ENCODE measurements at regions not wholly inside any gene's neighbourhood (a gene's known extent, or its start where the extent isn't known, plus 50 kb on each side); places are given as distances from the start of the nearest gene placed in this dataset.
A peak's percentile ranks its signal among the peaks of the same experiment; 100 is the strongest.

DNA sequence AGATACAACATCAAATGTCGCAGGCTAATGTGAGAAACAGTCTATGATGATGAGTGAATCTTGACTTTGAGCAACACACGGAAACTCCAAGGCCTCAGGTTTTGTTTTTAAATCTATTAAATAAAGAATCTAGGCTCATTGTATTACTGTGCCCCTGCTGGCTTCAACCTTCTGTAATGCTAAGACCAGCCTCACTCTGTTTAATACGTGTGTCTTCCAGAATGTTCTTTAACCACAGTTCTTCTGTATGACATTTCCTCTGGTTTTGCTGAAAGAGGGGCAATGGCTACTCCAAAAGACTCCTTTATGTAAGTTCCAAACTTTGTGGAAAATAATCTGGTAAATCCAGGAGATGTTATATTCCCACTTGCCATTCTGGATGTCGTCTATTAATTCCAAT, 101.1 kb upstream of the TIAM1 start:
- Histone ChIP-seq H4K20me1 (ENCODE audit: insufficient read depth, poor library complexity, severe bottlenecking) (no peaks in the 10 kb centered on the region), H3K27me3 (no peaks in the 10 kb centered on the region), H2AFZ (no peak overlapping the region), H3K4me3 (no peak overlapping the region), H3K79me2 (no peaks in the 10 kb centered on the region), H3K36me3 (replicated peaks; ENCODE audit: insufficient read depth, low read depth) (no peaks in the 10 kb centered on the region), H3K4me1 (ENCODE audit: insufficient read depth) (peaks cover 3% of the 10 kb centered on the region), H3K9me3 (ENCODE audit: low read depth) (peaks cover 5% of the 10 kb centered on the region), H3K4me2 (no peak overlapping the region), H3K9me2 (replicated peaks; ENCODE audit: insufficient read depth) (no peaks in the 10 kb centered on the region), H3K27ac (no peak overlapping the region)
- 94% methylated on average over 4 of the region's 4 CpGs for WGBS (ENCODE audit: low lambda C conversion rate, missing lambda C conversion rate)
- no peak for DNase-seq (ENCODE audit: low spot score)
- TF ChIP-seq EZH2phosphoT487 (IDR thresholded peaks at IDR 0.05; ENCODE audit: low read depth, severe bottlenecking, unreplicated experiment) (no peak), EZH2 (IDR thresholded peaks at IDR 0.05; ENCODE audit: borderline replicate concordance) (no peak)
- TF ChIP-seq, protein P1, sequence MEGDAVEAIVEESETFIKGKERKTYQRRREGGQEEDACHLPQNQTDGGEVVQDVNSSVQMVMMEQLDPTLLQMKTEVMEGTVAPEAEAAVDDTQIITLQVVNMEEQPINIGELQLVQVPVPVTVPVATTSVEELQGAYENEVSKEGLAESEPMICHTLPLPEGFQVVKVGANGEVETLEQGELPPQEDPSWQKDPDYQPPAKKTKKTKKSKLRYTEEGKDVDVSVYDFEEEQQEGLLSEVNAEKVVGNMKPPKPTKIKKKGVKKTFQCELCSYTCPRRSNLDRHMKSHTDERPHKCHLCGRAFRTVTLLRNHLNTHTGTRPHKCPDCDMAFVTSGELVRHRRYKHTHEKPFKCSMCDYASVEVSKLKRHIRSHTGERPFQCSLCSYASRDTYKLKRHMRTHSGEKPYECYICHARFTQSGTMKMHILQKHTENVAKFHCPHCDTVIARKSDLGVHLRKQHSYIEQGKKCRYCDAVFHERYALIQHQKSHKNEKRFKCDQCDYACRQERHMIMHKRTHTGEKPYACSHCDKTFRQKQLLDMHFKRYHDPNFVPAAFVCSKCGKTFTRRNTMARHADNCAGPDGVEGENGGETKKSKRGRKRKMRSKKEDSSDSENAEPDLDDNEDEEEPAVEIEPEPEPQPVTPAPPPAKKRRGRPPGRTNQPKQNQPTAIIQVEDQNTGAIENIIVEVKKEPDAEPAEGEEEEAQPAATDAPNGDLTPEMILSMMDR (IDR thresholded peaks at IDR 0.05; ENCODE audit: poor library complexity), result no peak

DNA sequence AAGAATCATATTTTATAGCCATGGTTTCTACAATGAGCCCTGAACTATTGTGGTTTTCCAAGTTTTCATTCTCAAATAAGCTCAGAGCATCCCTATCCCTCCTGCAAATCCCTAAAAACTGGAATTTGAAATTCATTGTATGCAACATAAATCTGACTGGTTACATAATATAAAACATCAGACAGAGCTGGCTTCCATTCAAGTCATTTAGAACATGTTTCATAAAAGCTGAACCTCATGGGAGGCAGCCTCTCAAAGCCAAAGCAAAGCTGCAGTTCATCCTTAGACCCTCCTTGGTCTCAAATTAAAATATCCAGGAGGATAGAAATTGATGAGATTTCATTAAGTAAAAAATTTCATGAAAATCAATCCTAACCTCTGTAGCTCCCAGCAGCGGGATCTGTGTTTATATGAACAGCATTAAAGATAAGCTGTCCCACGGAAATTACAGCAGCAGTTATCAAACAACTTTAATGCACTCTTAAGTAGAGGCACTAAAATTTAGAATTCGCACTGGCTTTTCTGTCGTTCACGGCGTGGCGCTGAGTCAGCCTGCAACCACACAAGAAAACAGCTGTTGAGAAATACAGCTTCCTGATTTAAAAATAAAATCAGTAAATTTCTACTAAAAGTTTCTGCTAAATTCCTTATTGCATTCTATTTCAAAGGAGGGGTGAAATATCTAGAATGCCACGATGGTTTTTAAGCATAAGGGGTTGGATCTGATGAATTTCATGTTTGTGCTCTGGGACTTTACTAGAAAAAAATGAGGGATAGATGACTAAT, 99.9 kb upstream of the TIAM1 start:
- Histone ChIP-seq H3K4me2 (no peak overlapping the region), H3K4me1 (ENCODE audit: insufficient read depth) (peaks cover 3% of the 10 kb centered on the region), H3K4me3 (no peak overlapping the region), H3K9me2 (replicated peaks; ENCODE audit: insufficient read depth) (no peaks in the 10 kb centered on the region), H3K36me3 (replicated peaks; ENCODE audit: insufficient read depth, low read depth) (no peaks in the 10 kb centered on the region), H3K79me2 (no peaks in the 10 kb centered on the region), H2AFZ (no peak overlapping the region), H4K20me1 (ENCODE audit: insufficient read depth, poor library complexity, severe bottlenecking) (no peaks in the 10 kb centered on the region), H3K27ac (no peak overlapping the region), H3K27me3 (no peaks in the 10 kb centered on the region), H3K9me3 (ENCODE audit: low read depth) (peaks cover 5% of the 10 kb centered on the region)
- 55% methylated on average over 8 of the region's 8 CpGs for WGBS (ENCODE audit: low lambda C conversion rate, missing lambda C conversion rate)
- peak; percentile 19 for DNase-seq (ENCODE audit: low spot score)
- TF ChIP-seq, protein P1 (IDR thresholded peaks at IDR 0.05; ENCODE audit: poor library complexity), result no peak
- no peak for TF ChIP-seq EZH2phosphoT487 (IDR thresholded peaks at IDR 0.05; ENCODE audit: low read depth, severe bottlenecking, unreplicated experiment)
- no peak for TF ChIP-seq EZH2 (IDR thresholded peaks at IDR 0.05; ENCODE audit: borderline replicate concordance)

DNA sequence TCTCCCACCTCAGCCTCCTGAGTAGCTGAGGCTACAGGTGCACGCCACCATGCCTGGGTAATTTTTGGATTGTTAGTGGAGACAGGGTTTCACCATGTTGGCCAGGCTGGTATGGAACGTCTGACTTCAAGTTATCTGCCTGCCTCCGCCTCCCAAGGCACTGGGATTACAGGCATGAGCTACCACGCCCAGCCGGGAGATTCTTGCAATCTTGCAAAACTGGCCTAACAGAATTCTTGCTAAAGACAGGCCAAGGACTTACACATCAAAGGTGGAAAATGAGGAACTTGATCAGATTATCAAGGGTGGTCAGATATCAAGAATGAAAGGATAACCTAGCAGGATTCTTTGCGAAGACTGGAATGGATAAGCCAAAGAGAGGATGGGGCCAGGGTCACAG, 98.3 kb upstream of the TIAM1 start:
- Histone ChIP-seq H3K9me3 (ENCODE audit: low read depth) (peaks cover 5% of the 10 kb centered on the region), H3K4me3 (no peak overlapping the region), H3K4me2 (no peak overlapping the region), H2AFZ (no peak overlapping the region), H4K20me1 (ENCODE audit: insufficient read depth, poor library complexity, severe bottlenecking) (no peaks in the 10 kb centered on the region), H3K27ac (no peak overlapping the region), H3K4me1 (ENCODE audit: insufficient read depth) (peaks cover 3% of the 10 kb centered on the region), H3K27me3 (no peaks in the 10 kb centered on the region), H3K36me3 (replicated peaks; ENCODE audit: insufficient read depth, low read depth) (no peaks in the 10 kb centered on the region), H3K9me2 (replicated peaks; ENCODE audit: insufficient read depth) (no peaks in the 10 kb centered on the region), H3K79me2 (no peaks in the 10 kb centered on the region)
- DNase-seq (ENCODE audit: low spot score), result no peak
- WGBS (ENCODE audit: low lambda C conversion rate, missing lambda C conversion rate), result 70% methylated on average over 6 of the region's 6 CpGs
- TF ChIP-seq, protein P1 (IDR thresholded peaks at IDR 0.05; ENCODE audit: poor library complexity), result no peak
- no peak for TF ChIP-seq EZH2 (IDR thresholded peaks at IDR 0.05; ENCODE audit: borderline replicate concordance)
- TF ChIP-seq EZH2phosphoT487 (IDR thresholded peaks at IDR 0.05; ENCODE audit: low read depth, severe bottlenecking, unreplicated experiment), result no peak

Data from hepatocyte (in vitro differentiated cells).